KMS-11 (cell line): ENCODE measurements at regions not wholly inside any gene's neighbourhood (a gene's known extent, or its start where the extent isn't known, plus 50 kb on each side); places are given as distances from the start of the nearest gene placed in this dataset.

Experiments used
- H2AFZ ChIP-seq: fragments of 200-600 bp; sonication (generic); 2 replicates; pipeline ENCODE4 v1.6.1; 2016; ENCODE audit warnings: antibody characterized with exemption, mixed run types, low read depth
- H3K27ac ChIP-seq: fragments of 200-600 bp; sonication (generic); 2 replicates; pipeline ENCODE4 v1.6.1; 2016; ENCODE audit warnings: mild to moderate bottlenecking, mixed run types
- H3K27me3 ChIP-seq: fragments of 200-600 bp; sonication (generic); 2 replicates; pipeline ENCODE4 v1.6.1; 2017; ENCODE audit warnings: mild to moderate bottlenecking, low read depth, mixed run types, moderate library complexity; ENCODE audit not compliant: insufficient read depth
- H3K36me3 ChIP-seq: fragments of 200-600 bp; sonication (generic); 2 replicates; pipeline ENCODE4 v1.6.1; 2017; ENCODE audit warnings: mild to moderate bottlenecking, mixed run types; ENCODE audit not compliant: insufficient read depth
- H3K4me1 ChIP-seq: fragments of 200-600 bp; sonication (generic); 2 replicates; pipeline ENCODE4 v1.6.1; 2016; ENCODE audit warnings: mild to moderate bottlenecking, low read depth, mixed run types; ENCODE audit not compliant: poor library complexity, severe bottlenecking
- H3K4me2 ChIP-seq: fragments of 200-600 bp; sonication (generic); 2 replicates; pipeline ENCODE4 v1.7.0; 2016; ENCODE audit warnings: mild to moderate bottlenecking, mixed run types
- H3K4me3 ChIP-seq: fragments of 200-600 bp; sonication (generic); IDR thresholded peaks from 2 replicates; pipeline ENCODE4 v1.6.1; 2017; ENCODE audit warnings: low read depth, low read length, mixed read lengths; ENCODE audit not compliant: insufficient read depth
- H3K79me2 ChIP-seq: fragments of 200-600 bp; sonication (generic); 2 replicates; pipeline ENCODE4 v1.6.1; 2016; ENCODE audit warnings: low read depth, mixed run types; ENCODE audit not compliant: insufficient read depth
- H3K9ac ChIP-seq: fragments of 200-600 bp; sonication (generic); 2 replicates; pipeline ENCODE4 v1.6.1; 2016; ENCODE audit warnings: mild to moderate bottlenecking, mixed run types
- H4K20me1 ChIP-seq: fragments of 200-600 bp; sonication (generic); 2 replicates; pipeline ENCODE4 v1.6.1; 2016; ENCODE audit warnings: mild to moderate bottlenecking, mixed run types; ENCODE audit not compliant: insufficient read depth
- TF ChIP-seq, protein P1 (sequence below): fragments of 200-600 bp; sonication (generic); conservative IDR thresholded peaks from 2 replicates; pipeline ENCODE4 v1.6.1; 2017; ENCODE audit warnings: low read depth, mild to moderate bottlenecking, antibody characterized with exemption, low read length, moderate library complexity, mixed read lengths

DNA sequence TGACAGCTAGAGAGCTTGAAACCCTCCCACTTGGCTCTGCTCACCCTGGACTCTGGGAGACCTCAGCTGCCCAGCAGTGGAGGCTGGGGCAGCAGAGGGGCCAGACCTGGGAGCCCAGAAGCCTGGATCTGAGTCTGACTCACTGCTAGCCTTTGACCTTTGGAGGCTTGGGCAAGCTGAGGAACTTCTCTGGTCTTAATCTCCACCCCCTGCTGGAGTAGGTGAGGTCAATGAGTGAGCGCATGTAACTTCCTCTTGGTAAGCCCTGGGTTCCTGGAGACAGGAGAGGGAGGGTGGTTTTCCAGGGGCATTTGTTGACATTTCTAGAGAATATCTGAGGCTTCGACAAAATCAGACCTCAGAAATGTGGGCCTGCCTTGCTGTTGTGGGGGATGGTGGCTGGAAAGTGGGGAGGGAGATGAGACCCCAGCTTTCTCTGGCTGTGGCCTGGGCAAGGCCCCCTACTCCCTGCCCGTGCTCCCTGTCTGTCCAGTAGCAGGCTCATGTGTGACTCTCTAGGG lies 73.0 kb upstream of the YWHAQ start:
- TF ChIP-seq, protein P1, sequence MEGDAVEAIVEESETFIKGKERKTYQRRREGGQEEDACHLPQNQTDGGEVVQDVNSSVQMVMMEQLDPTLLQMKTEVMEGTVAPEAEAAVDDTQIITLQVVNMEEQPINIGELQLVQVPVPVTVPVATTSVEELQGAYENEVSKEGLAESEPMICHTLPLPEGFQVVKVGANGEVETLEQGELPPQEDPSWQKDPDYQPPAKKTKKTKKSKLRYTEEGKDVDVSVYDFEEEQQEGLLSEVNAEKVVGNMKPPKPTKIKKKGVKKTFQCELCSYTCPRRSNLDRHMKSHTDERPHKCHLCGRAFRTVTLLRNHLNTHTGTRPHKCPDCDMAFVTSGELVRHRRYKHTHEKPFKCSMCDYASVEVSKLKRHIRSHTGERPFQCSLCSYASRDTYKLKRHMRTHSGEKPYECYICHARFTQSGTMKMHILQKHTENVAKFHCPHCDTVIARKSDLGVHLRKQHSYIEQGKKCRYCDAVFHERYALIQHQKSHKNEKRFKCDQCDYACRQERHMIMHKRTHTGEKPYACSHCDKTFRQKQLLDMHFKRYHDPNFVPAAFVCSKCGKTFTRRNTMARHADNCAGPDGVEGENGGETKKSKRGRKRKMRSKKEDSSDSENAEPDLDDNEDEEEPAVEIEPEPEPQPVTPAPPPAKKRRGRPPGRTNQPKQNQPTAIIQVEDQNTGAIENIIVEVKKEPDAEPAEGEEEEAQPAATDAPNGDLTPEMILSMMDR: no peak
- H3K79me2 ChIP-seq: no peaks in the 10 kb centered on the region
- H3K27ac ChIP-seq: no peak overlapping the region
- no peaks in the 10 kb centered on the region for H3K4me1 ChIP-seq
- no peak overlapping the region for H3K9ac ChIP-seq
- no peak overlapping the region for H3K4me2 ChIP-seq
- no peaks in the 10 kb centered on the region for H4K20me1 ChIP-seq
- H3K4me3 ChIP-seq: no peak overlapping the region
- H3K27me3 ChIP-seq: no peaks in the 10 kb centered on the region
- no peaks in the 10 kb centered on the region for H3K36me3 ChIP-seq
- no peak overlapping the region for H2AFZ ChIP-seq

DNA sequence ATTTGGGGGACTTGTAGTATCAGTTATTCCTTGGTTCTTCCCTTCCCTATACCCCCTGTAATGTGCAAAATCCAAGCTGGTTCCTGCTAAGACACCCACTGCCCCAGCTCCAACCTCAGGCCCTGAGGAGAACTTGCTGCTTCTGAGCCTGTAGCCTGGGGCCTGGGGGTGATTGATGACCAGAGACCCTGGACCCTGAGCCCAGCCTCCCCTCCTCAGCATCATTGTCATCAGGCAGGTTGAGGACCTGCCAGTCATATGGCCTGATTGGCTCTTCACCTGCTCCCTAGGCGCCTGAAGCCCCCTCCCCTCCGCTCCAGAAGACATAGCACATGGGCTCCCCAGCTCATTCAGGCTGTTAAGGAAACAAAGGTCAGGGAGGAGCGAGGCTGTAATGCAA lies 73.8 kb upstream of the YWHAQ start:
- Histone ChIP-seq H3K9ac (no peak overlapping the region), H3K79me2 (no peaks in the 10 kb centered on the region), H3K27me3 (no peaks in the 10 kb centered on the region), H3K4me3 (no peak overlapping the region), H3K36me3 (no peaks in the 10 kb centered on the region), H2AFZ (no peak overlapping the region), H4K20me1 (no peaks in the 10 kb centered on the region), H3K27ac (no peak overlapping the region), H3K4me2 (no peak overlapping the region), H3K4me1 (no peaks in the 10 kb centered on the region)
- TF ChIP-seq, protein P1: no peak

DNA sequence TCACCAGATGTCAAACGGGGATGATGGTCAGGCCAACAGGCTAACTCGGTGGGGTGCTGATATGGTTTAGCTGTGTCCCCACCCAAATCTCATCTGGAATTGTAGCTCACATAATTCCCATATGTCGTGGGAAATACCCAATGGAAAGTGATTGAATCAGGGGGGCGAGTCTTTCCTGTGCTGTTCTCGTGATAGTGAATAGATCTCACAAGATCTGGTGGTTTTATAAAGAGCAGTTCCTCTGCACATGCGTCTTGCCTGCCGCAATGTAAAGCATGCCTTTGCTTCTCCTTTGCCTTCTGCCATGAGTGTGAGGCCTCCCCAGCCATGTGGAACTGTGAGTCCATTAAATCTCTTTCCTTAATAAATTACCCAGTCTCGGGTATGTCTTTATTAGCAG lies 74.4 kb upstream of the YWHAQ start:
- Histone ChIP-seq H2AFZ (no peak overlapping the region), H3K4me3 (no peak overlapping the region), H3K36me3 (no peaks in the 10 kb centered on the region), H3K4me1 (no peaks in the 10 kb centered on the region), H3K9ac (no peak overlapping the region), H4K20me1 (no peaks in the 10 kb centered on the region), H3K27me3 (no peaks in the 10 kb centered on the region), H3K27ac (no peak overlapping the region), H3K79me2 (no peaks in the 10 kb centered on the region), H3K4me2 (no peak overlapping the region)
- TF ChIP-seq, protein P1: no peak

DNA sequence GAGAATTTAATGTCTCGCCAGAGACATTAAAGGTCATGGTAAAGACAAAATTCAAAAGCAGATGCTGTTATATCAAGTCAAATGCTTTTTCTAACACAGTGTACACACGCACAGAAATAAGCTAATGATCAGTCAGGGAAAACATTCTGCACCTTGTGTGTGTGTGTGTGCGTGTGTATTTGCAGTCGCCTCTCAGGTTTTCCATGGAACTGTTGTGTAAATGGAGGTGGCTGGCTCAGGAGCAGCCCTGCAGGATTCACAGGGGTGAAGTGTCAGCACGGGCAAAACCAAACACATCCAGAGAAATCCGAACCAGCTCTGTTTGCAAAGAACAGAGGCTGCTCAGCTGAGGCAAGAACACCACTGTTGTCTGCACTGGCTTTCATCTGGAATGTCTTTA lies 76.2 kb upstream of the YWHAQ start:
- no peak overlapping the region for H3K4me2 ChIP-seq
- H3K27ac ChIP-seq: no peak overlapping the region
- H3K9ac ChIP-seq: no peak overlapping the region
- no peaks in the 10 kb centered on the region for H3K27me3 ChIP-seq
- H3K4me1 ChIP-seq: no peaks in the 10 kb centered on the region
- H4K20me1 ChIP-seq: no peaks in the 10 kb centered on the region
- H3K79me2 ChIP-seq: no peaks in the 10 kb centered on the region
- no peaks in the 10 kb centered on the region for H3K36me3 ChIP-seq
- no peak overlapping the region for H2AFZ ChIP-seq
- H3K4me3 ChIP-seq: no peak overlapping the region
- TF ChIP-seq, protein P1: no peak
